Panc1 (cell line): ENCODE measurements at regions not wholly inside any gene's neighbourhood (a gene's known extent, or its start where the extent isn't known, plus 50 kb on each side); places are given as distances from the start of the nearest gene placed in this dataset.

Experiments used
- ATAC-seq: fragments of 200-7000 bp; cut with Tn5 transposase; 2 replicates; pipeline ENCODE4 v1.9.1; 2020; ENCODE audit warnings: mild to moderate bottlenecking, moderate library complexity
- BruUV-seq: library from RNA; stranded (reverse); fragments of 400-500 nt; replicated peaks from 2 replicates; lab custom pipeline; 2021; lab: Mats Ljungman, UMichigan
- CTCF ChIA-PET: fragments of 300-600 bp; sonication (Branson Sonifier 250); formaldehyde crosslinking; loops from one replicate; lab custom pipeline; 2022; ENCODE audit warnings: antibody characterized with exemption; lab: Charles Lee
- POLR2A ChIA-PET: fragments of 300-600 bp; sonication (Branson Sonifier 250); formaldehyde crosslinking; loops from one replicate; lab custom pipeline; 2022; ENCODE audit warnings: antibody characterized with exemption; lab: Charles Lee
- DNase-seq: peaks from one replicate; pipeline ENCODE4 v3.0.0-alpha.2; 2010; ENCODE audit warnings: low read depth, low spot score
- H3K27ac ChIP-seq: 2 replicates; pipeline ENCODE4 v1.5.1; 2011; ENCODE audit warnings: mild to moderate bottlenecking, low read length, inconsistent platforms
- H3K27me3 ChIP-seq: fragments of 200-500 bp; sonication (Bioruptor generic); 2 replicates; pipeline ENCODE4 v1.6.0; 2014; ENCODE audit warnings: low read length, inconsistent platforms; ENCODE audit not compliant: control insufficient read depth, insufficient read depth
- H3K36me3 ChIP-seq: fragments of 200-500 bp; sonication (Bioruptor generic); 2 replicates; pipeline ENCODE4 v1.5.1; 2014; ENCODE audit warnings: inconsistent platforms, mild to moderate bottlenecking, low read length, moderate library complexity; ENCODE audit not compliant: control insufficient read depth, insufficient read depth
- H3K4me1 ChIP-seq: 2 replicates; pipeline ENCODE4 v1.5.1; 2011; ENCODE audit warnings: inconsistent platforms, mild to moderate bottlenecking, low read length, moderate library complexity; ENCODE audit not compliant: control insufficient read depth, insufficient read depth
- H3K4me3 ChIP-seq, 2 experiments: 2 replicates each; pipeline ENCODE4 v1.5.1; 2011 to 2012; ENCODE audit warnings: low read depth in 2 of 2, low read length in 2 of 2, mild to moderate bottlenecking in 2 of 2, inconsistent platforms in 1 of 2, moderate library complexity in 1 of 2
- H3K9me3 ChIP-seq: fragments of 200-500 bp; sonication (Bioruptor generic); 2 replicates; pipeline ENCODE4 v1.5.1; 2014; ENCODE audit warnings: low read depth, mild to moderate bottlenecking, inconsistent platforms, low read length, moderate library complexity; ENCODE audit not compliant: control insufficient read depth, insufficient read depth
- POLR2AphosphoS5 ChIP-seq: IDR thresholded peaks from 2 replicates; pipeline ENCODE4 v1.6.1; 2012; ENCODE audit warnings: mild to moderate bottlenecking, low read depth, low read length, moderate library complexity
- SIN3A ChIP-seq: IDR thresholded peaks from 2 replicates; pipeline ENCODE4 v1.6.1; 2012; ENCODE audit warnings: low read depth, mild to moderate bottlenecking, low read length, moderate library complexity, borderline replicate concordance; ENCODE audit not compliant: insufficient read depth
- TCF7L2 ChIP-seq: IDR thresholded peaks from 2 replicates; pipeline ENCODE4 v1.6.1; 2011; ENCODE audit warnings: mild to moderate bottlenecking, low read depth, low read length, inconsistent platforms
- in situ Hi-C: cut with HindIII; loops from 2 replicates; pipeline ENCODE4 v1.10.0; 2016; ENCODE audit warnings: low sequenced_read_pairs, low pct_unique_long_range_greater_than_20kb
- intact Hi-C: fragments of 100-400 bp; cut with micrococcal nuclease; formaldehyde crosslinking; loops from one replicate; pipeline ENCODE4 v1.10.0; 2022; ENCODE audit not compliant: unreplicated experiment
- TF ChIP-seq, protein P1 (sequence below): fragments of 450-650 bp; IDR thresholded peaks from 2 replicates; pipeline ENCODE4 v1.5.1; 2017; ENCODE audit warnings: mild to moderate bottlenecking
- TF ChIP-seq, protein P2 (sequence below), 2 experiments: IDR thresholded peaks; 2 replicates each; pipeline ENCODE4 v1.6.1; 2011 to 2012; ENCODE audit warnings: low read depth in 2 of 2, control low read depth in 1 of 2, low read length in 1 of 2, mild to moderate bottlenecking in 1 of 2, moderate library complexity in 1 of 2; ENCODE audit not compliant: insufficient read depth in 1 of 2

GRCh38 chr6:8182902-8183665, 80.7 kb upstream of the EEF1E1 start:
- H3K4me1 ChIP-seq = peaks cover 56% of the 10 kb centered on the region

DNA sequence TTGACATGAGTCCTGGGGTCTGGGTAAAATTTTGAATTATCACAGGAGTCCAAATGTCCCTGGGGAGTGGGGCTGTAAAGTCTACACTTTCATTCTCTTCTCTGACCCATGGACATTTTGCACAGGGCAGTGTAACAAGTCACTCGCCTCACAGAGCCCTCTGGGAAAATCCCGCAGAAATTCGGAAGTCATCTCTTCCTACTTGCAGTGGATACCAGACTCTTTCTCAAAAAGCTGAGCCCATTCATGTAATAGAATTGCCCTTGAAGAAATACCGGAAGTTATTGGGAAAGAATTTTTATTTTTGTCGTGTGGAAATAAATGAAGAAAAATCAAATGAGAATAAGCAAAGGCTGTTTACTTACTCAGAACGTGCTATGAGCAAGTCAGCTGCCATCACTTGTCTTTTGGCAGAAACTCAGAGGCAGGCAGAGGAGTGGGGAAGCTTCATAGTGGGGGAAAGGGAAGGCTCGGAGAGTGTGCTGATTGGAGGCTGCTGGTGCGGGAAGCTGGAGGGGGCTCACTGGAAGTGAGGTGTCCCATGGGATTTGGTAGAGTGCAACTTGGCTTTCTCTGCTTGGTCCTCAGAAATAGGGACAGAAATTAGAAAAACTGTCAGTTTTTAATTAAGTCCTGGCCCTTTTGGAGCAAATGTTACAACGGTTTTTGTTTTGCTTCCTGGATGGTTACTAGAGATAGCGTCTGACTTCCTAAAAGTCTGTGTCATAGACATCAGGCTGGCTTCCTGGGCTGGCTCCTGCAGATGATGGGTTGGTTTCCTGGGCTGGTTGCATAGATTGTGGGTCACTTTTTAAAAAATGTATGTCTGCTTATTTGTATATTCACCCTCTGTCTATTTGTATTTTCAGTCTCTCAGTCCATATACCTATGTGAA, 79.8 kb upstream of the EEF1E1 start:
- no TSS peak for BruUV-seq
- DNase-seq (no peak), ATAC-seq (peak; percentile 12)
- Histone ChIP-seq H3K27me3 (no peaks in the 10 kb centered on the region), H3K27ac (peak overlapping the region; percentile 82), H3K4me3 (no peak overlapping the region), H3K4me1 (peaks cover 60% of the 10 kb centered on the region), H3K36me3 (no peaks in the 10 kb centered on the region), H3K9me3 (no peaks in the 10 kb centered on the region)
- in situ Hi-C loops = no loop called here
- TF ChIP-seq POLR2AphosphoS5 (no peak), SIN3A (no peak), TCF7L2 (no peak)
- TF ChIP-seq, protein P1, sequence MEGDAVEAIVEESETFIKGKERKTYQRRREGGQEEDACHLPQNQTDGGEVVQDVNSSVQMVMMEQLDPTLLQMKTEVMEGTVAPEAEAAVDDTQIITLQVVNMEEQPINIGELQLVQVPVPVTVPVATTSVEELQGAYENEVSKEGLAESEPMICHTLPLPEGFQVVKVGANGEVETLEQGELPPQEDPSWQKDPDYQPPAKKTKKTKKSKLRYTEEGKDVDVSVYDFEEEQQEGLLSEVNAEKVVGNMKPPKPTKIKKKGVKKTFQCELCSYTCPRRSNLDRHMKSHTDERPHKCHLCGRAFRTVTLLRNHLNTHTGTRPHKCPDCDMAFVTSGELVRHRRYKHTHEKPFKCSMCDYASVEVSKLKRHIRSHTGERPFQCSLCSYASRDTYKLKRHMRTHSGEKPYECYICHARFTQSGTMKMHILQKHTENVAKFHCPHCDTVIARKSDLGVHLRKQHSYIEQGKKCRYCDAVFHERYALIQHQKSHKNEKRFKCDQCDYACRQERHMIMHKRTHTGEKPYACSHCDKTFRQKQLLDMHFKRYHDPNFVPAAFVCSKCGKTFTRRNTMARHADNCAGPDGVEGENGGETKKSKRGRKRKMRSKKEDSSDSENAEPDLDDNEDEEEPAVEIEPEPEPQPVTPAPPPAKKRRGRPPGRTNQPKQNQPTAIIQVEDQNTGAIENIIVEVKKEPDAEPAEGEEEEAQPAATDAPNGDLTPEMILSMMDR = no peak
- TF ChIP-seq, protein P2, sequence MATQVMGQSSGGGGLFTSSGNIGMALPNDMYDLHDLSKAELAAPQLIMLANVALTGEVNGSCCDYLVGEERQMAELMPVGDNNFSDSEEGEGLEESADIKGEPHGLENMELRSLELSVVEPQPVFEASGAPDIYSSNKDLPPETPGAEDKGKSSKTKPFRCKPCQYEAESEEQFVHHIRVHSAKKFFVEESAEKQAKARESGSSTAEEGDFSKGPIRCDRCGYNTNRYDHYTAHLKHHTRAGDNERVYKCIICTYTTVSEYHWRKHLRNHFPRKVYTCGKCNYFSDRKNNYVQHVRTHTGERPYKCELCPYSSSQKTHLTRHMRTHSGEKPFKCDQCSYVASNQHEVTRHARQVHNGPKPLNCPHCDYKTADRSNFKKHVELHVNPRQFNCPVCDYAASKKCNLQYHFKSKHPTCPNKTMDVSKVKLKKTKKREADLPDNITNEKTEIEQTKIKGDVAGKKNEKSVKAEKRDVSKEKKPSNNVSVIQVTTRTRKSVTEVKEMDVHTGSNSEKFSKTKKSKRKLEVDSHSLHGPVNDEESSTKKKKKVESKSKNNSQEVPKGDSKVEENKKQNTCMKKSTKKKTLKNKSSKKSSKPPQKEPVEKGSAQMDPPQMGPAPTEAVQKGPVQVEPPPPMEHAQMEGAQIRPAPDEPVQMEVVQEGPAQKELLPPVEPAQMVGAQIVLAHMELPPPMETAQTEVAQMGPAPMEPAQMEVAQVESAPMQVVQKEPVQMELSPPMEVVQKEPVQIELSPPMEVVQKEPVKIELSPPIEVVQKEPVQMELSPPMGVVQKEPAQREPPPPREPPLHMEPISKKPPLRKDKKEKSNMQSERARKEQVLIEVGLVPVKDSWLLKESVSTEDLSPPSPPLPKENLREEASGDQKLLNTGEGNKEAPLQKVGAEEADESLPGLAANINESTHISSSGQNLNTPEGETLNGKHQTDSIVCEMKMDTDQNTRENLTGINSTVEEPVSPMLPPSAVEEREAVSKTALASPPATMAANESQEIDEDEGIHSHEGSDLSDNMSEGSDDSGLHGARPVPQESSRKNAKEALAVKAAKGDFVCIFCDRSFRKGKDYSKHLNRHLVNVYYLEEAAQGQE (IDR thresholded peaks at IDR 0.05; ENCODE audit: insufficient read depth in 1 of 2, low read depth in 2 of 2, low read length in 1 of 2) = no peak
- CTCF ChIA-PET = interaction anchor here (1.3 kb wide), 1 partner anchor 37 kb away, joined by 4 read pairs; no protein-coding TSS in a partner anchor
- POLR2A ChIA-PET = no interaction called here
- intact Hi-C loops = loop anchor here (5.0 kb wide), 1 partner anchor 35 kb away; no protein-coding TSS in a partner anchor

More at GRCh38 chr6:8182902-8183665, 80.7 kb upstream of the EEF1E1 start:
- POLR2A ChIA-PET = interaction anchor here (0.6 kb wide), 2 partner anchors 21 to 111 kb away, joined by 3 read pairs; no protein-coding TSS in a partner anchor
- TF ChIP-seq TCF7L2 (peak; percentile 90), POLR2AphosphoS5 (0 out of 2 replicates have a peak, but pooled peaks have one; percentile 34), SIN3A (no peak)
- Histone ChIP-seq H3K27ac (peak overlapping the region; percentile 82), H3K9me3 (no peaks in the 10 kb centered on the region), H3K27me3 (no peaks in the 10 kb centered on the region), H3K36me3 (no peaks in the 10 kb centered on the region), H3K4me3 (no peak overlapping the region)
- in situ Hi-C loops = no loop called here
- no TSS peak for BruUV-seq
- CTCF ChIA-PET = interaction anchor here (1.3 kb wide), 1 partner anchor 36 kb away, joined by 4 read pairs; no protein-coding TSS in a partner anchor
- no peak for DNase-seq
- peak; percentile 60 for ATAC-seq
- intact Hi-C loops = loop anchor here (5.0 kb wide), 1 partner anchor 34 kb away; no protein-coding TSS in a partner anchor
